K562 (cell line): ENCODE measurements at regions not wholly inside any gene's neighbourhood (a gene's known extent, or its start where the extent isn't known, plus 50 kb on each side); places are given as distances from the start of the nearest gene placed in this dataset.

Source experiments
- CHD7 ChIP-seq: fragments of 200-600 bp; sonication (generic); IDR thresholded peaks from one replicate; pipeline ENCODE4 v1.6.1; 2012; ENCODE audit warnings: mild to moderate bottlenecking, low read depth, low read length, inconsistent platforms
- EP400 ChIP-seq: fragments of 450-650 bp; IDR thresholded peaks from 2 replicates; pipeline ENCODE4 v1.6.1; 2017; ENCODE audit warnings: antibody characterized with exemption, mild to moderate bottlenecking, moderate library complexity
- NR2C2 ChIP-seq, 2 experiments: fragments of 200-800 bp in 1 of 2; sonication (Bioruptor generic) in 1 of 2; sonication (generic) in 1 of 2; formaldehyde crosslinking in 1 of 2; IDR thresholded peaks; 2 replicates each; pipeline versions ENCODE4 v1.6.1 to v1.8.0; 2016 to 2022; ENCODE audit warnings: mild to moderate bottlenecking in 1 of 2, missing compliant biosample characterization in 1 of 2, missing genetic modification characterization in 1 of 2, missing genetic modification reagents in 1 of 2

- TF ChIP-seq CHD7 (no peak), NR2C2 (CRISPR knock-in tag; IDR thresholded peaks at IDR 0.05) (no peak), NR2C2 (tag; IDR thresholded peaks at IDR 0.05) (no peak), EP400 (no peak)
Observed at GRCh38 chr5:51225789-51226742, 157.2 kb upstream of the ISL1 start (continued).
